ENCODE measurements at regions not wholly inside any gene's neighbourhood (a gene's known extent, or its start where the extent isn't known, plus 50 kb on each side); places are given as distances from the start of the nearest gene placed in this dataset.

DNA sequence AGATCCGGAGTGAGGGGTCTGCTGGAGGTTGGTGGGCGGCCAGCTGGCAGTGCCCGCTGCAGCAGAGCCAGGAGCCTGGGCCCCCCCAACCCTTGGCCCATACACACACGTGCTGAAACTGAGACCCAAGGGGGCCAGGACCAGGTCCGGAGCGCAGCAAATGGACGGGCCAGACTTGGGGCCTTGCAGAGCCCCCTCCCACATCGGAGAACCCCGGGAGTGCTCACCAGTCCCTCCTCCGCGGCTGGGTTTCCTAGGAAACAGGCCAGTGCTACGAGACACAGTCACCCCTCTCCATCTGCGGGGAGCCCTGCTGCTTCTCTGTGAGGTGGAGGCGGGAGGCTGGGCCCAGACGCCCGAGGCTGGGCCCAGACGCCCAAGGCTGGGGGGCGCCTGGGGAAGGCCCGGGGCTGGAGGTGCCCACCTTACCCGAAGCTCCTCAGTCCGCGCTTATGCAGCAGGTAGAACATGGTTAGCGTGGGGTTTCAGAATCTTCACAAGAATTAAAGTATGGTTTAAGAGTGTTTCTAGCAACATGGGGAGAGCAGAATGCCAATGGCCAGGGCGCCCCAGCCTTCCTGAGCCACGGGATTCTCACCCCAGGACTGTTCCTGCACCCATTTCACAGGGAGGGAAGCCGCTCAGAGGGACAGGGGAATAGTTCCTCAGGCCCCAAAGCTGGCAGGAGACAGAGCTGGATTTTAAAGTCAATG lies 135.0 kb upstream of the PRR20G start:
- no peak for DNase-seq (ENCODE audit: low read depth)
- TF ChIP-seq, protein P1, sequence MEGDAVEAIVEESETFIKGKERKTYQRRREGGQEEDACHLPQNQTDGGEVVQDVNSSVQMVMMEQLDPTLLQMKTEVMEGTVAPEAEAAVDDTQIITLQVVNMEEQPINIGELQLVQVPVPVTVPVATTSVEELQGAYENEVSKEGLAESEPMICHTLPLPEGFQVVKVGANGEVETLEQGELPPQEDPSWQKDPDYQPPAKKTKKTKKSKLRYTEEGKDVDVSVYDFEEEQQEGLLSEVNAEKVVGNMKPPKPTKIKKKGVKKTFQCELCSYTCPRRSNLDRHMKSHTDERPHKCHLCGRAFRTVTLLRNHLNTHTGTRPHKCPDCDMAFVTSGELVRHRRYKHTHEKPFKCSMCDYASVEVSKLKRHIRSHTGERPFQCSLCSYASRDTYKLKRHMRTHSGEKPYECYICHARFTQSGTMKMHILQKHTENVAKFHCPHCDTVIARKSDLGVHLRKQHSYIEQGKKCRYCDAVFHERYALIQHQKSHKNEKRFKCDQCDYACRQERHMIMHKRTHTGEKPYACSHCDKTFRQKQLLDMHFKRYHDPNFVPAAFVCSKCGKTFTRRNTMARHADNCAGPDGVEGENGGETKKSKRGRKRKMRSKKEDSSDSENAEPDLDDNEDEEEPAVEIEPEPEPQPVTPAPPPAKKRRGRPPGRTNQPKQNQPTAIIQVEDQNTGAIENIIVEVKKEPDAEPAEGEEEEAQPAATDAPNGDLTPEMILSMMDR (IDR thresholded peaks at IDR 0.05; ENCODE audit: low read depth, low read length): no peak
- no peak for TF ChIP-seq MYC (IDR thresholded peaks at IDR 0.05; ENCODE audit: low read depth, low read length)
- no peak for TF ChIP-seq POLR2A (IDR thresholded peaks at IDR 0.05; ENCODE audit: extremely low read depth, insufficient read length)
- TF ChIP-seq, protein P2, sequence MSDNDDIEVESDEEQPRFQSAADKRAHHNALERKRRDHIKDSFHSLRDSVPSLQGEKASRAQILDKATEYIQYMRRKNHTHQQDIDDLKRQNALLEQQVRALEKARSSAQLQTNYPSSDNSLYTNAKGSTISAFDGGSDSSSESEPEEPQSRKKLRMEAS (IDR thresholded peaks at IDR 0.05; ENCODE audit: low read depth, low read length): no peak
- no peak overlapping the region for H3K4me3 ChIP-seq (ENCODE audit: low read depth, low read length)

DNA sequence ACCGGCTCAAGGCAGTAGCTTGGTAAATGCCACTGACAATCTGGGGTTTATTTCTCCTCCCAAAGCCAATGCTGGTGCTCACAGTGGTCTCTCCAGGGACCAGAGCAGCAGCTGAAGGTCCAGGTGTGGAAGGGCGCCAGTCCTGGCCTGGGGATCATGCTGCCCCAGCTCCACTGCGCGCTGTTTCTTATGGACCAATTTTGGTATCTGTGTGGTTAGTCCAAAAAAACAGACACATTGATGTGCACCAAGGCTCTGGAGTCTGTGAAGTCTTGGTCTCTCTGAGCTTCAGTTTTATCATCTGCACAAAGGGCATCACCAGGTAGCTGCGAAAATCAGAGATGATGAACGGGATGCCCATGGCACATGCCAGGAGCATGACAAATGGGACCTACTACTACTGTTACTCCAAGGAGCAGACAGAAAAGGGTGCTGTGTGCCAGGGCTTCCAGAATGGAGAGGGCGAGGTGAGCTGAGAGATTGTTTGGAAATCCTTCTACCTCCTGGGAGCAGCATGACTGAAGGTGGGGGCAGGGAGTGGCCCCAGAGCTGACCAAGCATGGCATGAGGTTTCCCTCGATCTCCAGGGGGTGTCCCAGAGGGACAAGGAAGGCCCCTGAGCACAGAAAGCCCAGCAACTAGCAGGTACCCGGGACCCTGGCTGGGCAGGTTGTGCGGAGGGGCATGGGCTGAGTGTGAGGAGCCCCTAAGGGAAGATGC lies 134.3 kb upstream of the PRR20G start:
- H3K4me3 ChIP-seq (ENCODE audit: low read depth, low read length): no peak overlapping the region
- no peak for DNase-seq (ENCODE audit: low read depth)
- TF ChIP-seq POLR2A (IDR thresholded peaks at IDR 0.05; ENCODE audit: extremely low read depth, insufficient read length): no peak
- TF ChIP-seq, protein P1 (IDR thresholded peaks at IDR 0.05; ENCODE audit: low read depth, low read length): no peak
- no peak for TF ChIP-seq MYC (IDR thresholded peaks at IDR 0.05; ENCODE audit: low read depth, low read length)
- TF ChIP-seq, protein P2 (IDR thresholded peaks at IDR 0.05; ENCODE audit: low read depth, low read length): no peak

DNA sequence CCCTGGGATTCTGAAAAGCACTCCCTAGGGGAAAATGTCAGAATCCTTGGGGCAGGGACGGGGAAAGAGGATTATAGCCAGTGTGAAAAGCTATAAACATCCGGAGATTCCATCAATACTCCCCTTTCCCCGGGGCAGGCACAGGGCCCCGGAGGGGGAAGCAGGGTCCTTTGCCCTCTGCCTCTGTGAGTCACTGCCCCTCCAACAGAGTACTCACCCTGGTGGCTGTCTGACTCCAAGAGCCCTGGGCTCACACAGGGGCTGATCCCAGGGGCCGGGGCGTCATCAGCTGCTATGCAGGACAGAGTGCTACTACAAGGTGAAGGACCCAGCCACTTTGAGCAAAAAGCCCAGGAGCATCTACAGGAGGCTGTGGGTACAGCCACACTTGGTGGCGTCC lies 133.0 kb upstream of the PRR20G start:
- TF ChIP-seq POLR2A (IDR thresholded peaks at IDR 0.05; ENCODE audit: extremely low read depth, insufficient read length) (no peak), MYC (IDR thresholded peaks at IDR 0.05; ENCODE audit: low read depth, low read length) (no peak)
- TF ChIP-seq, protein P1 (IDR thresholded peaks at IDR 0.05; ENCODE audit: low read depth, low read length): no peak
- TF ChIP-seq, protein P2 (IDR thresholded peaks at IDR 0.05; ENCODE audit: low read depth, low read length): no peak
- no peak for DNase-seq (ENCODE audit: low read depth)
- H3K4me3 ChIP-seq (ENCODE audit: low read depth, low read length): no peak overlapping the region

DNA sequence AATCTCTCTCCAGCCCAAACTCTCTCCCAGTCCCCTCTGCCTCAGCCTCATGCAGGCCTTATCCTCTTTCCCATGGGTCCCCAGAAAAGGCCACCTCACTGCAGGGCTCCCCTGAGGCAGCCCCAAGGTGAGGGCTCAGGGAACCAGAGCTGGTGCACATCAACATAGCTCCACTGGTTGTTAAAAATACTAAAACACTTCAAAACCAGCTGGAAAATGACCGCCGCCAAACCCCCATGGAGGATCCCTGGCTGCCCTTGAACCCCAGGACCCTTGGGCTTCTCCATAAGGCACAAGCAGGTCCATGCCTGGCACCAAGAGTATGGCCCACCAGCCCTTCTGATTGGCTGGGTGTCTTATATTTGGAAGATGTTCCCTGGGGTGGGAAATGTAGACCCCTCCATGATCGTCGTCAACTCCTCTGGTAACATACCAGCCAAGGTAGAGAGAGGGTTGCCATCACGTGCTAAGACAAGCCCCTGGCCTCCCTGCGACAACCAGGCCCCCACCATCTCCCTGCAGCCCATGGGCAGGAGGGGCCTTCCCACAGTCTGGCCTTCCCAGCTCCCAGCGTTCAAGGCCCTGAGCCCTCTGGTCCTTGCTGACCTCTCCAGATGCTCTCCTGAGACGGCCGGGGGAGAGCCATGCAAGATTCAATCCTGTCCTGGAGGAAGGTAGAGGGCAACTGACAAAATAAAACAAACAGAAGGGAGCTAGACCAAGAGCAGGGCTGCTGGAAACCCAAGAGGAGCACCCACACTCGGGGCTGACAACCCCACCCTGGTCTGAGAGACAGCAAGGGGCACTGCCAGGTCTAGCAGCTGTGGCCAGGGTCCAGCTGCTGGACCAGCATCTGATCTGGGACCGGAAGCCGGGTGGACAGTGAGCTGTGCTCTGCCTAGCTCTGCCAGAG lies 132.1 kb upstream of the PRR20G start:
- TF ChIP-seq, protein P1 (IDR thresholded peaks at IDR 0.05; ENCODE audit: low read depth, low read length): no peak
- TF ChIP-seq MYC (IDR thresholded peaks at IDR 0.05; ENCODE audit: low read depth, low read length): no peak
- TF ChIP-seq, protein P2 (IDR thresholded peaks at IDR 0.05; ENCODE audit: low read depth, low read length): no peak
- no peak for TF ChIP-seq POLR2A (IDR thresholded peaks at IDR 0.05; ENCODE audit: extremely low read depth, insufficient read length)
- no peak for DNase-seq (ENCODE audit: low read depth)
- H3K4me3 ChIP-seq (ENCODE audit: low read depth, low read length): no peak overlapping the region

DNA sequence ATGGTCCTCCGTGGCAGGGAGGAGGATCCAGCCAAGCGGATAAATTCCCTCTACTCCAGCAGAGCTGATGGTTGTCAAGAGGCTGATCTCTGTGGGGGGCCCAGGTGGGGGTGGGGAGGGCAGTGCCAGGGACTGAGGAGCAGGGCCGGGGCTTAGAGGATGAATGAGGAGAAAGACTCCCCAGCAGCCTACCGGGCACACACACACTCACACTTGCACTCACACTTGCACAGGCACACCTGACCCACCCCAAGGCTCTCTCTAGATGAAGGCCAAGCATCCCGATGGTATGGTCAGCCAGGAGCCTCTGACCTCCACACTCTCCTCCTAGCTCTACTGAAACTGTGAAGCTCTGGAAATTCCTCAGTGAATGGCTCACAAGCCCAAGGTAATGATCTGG lies 131.3 kb upstream of the PRR20G start:
- no peak overlapping the region for H3K4me3 ChIP-seq (ENCODE audit: low read depth, low read length)
- no peak for DNase-seq (ENCODE audit: low read depth)
- TF ChIP-seq, protein P1 (IDR thresholded peaks at IDR 0.05; ENCODE audit: low read depth, low read length): no peak
- no peak for TF ChIP-seq POLR2A (IDR thresholded peaks at IDR 0.05; ENCODE audit: extremely low read depth, insufficient read length)

Data from NB4 (cell line).